ENCODE measurements at regions not wholly inside any gene's neighbourhood (a gene's known extent, or its start where the extent isn't known, plus 50 kb on each side); places are given as distances from the start of the nearest gene placed in this dataset.

- POLR2A ChIA-PET: no interaction called here
- in situ Hi-C loops (cut with HindIII; ENCODE audit: low pct_unique_long_range_greater_than_20kb, low sequenced_read_pairs): no loop called here
- DNase-seq (ENCODE audit: low read depth, low spot score) (no peak), ATAC-seq (no peak)
- H3K4me3 ChIP-seq (ENCODE audit: low read depth in 2 of 2, low read length in 2 of 2): no peak overlapping the region
- H3K9me3 ChIP-seq (ENCODE audit: control insufficient read depth, insufficient read depth, low read depth, low read length): no peaks in the 10 kb centered on the region
- H3K27me3 ChIP-seq (ENCODE audit: control insufficient read depth, insufficient read depth, low read length): no peaks in the 10 kb centered on the region
- TF ChIP-seq CTCF (IDR thresholded peaks at IDR 0.05) (no peak), TCF7L2 (IDR thresholded peaks at IDR 0.05; ENCODE audit: low read depth, low read length) (no peak), SIN3A (IDR thresholded peaks at IDR 0.05; ENCODE audit: borderline replicate concordance, insufficient read depth, low read depth, low read length) (no peak), REST (IDR thresholded peaks at IDR 0.05; ENCODE audit: insufficient read depth in 1 of 2, low read depth in 2 of 2, low read length in 1 of 2) (no peak), POLR2AphosphoS5 (IDR thresholded peaks at IDR 0.05; ENCODE audit: low read depth, low read length) (no peak)
- no peak overlapping the region for H3K27ac ChIP-seq (ENCODE audit: low read length)
- BruUV-seq (replicated peaks): no TSS peak
- intact Hi-C loops (cut with micrococcal nuclease; ENCODE audit: unreplicated experiment): no loop called here
- H3K4me1 ChIP-seq (ENCODE audit: control insufficient read depth, insufficient read depth, low read length): no peaks in the 10 kb centered on the region
- CTCF ChIA-PET: no interaction called here
- H3K36me3 ChIP-seq (ENCODE audit: control insufficient read depth, insufficient read depth, low read length): no peaks in the 10 kb centered on the region
Measured at GRCh38 chr9:103734471-103734870, 359.6 kb upstream of the SMC2 start.

GRCh38 chr9:103755441-103755840 lies 338.7 kb upstream of the SMC2 start:
- intact Hi-C loops (cut with micrococcal nuclease; ENCODE audit: unreplicated experiment) (no loop called here), in situ Hi-C loops (cut with HindIII; ENCODE audit: low pct_unique_long_range_greater_than_20kb, low sequenced_read_pairs) (no loop called here)
- ATAC-seq (no peak), DNase-seq (ENCODE audit: low read depth, low spot score) (no peak)
- Histone ChIP-seq H3K4me1 (ENCODE audit: control insufficient read depth, insufficient read depth, low read length) (no peaks in the 10 kb centered on the region), H3K27me3 (ENCODE audit: control insufficient read depth, insufficient read depth, low read length) (no peaks in the 10 kb centered on the region), H3K36me3 (ENCODE audit: control insufficient read depth, insufficient read depth, low read length) (no peaks in the 10 kb centered on the region), H3K27ac (ENCODE audit: low read length) (no peak overlapping the region), H3K9me3 (ENCODE audit: control insufficient read depth, insufficient read depth, low read depth, low read length) (no peaks in the 10 kb centered on the region), H3K4me3 (ENCODE audit: low read depth in 2 of 2, low read length in 2 of 2) (no peak overlapping the region)
- CTCF ChIA-PET: no interaction called here
- TF ChIP-seq TCF7L2 (IDR thresholded peaks at IDR 0.05; ENCODE audit: low read depth, low read length): no peak
- no peak for TF ChIP-seq POLR2AphosphoS5 (IDR thresholded peaks at IDR 0.05; ENCODE audit: low read depth, low read length)
- TF ChIP-seq REST (IDR thresholded peaks at IDR 0.05; ENCODE audit: insufficient read depth in 1 of 2, low read depth in 2 of 2, low read length in 1 of 2): no peak
- no peak for TF ChIP-seq SIN3A (IDR thresholded peaks at IDR 0.05; ENCODE audit: borderline replicate concordance, insufficient read depth, low read depth, low read length)
- TF ChIP-seq CTCF (IDR thresholded peaks at IDR 0.05): no peak
- POLR2A ChIA-PET: no interaction called here
- no TSS peak for BruUV-seq (replicated peaks)
